ENCODE measurements at regions not wholly inside any gene's neighbourhood (a gene's known extent, or its start where the extent isn't known, plus 50 kb on each side); places are given as distances from the start of the nearest gene placed in this dataset.

DNA sequence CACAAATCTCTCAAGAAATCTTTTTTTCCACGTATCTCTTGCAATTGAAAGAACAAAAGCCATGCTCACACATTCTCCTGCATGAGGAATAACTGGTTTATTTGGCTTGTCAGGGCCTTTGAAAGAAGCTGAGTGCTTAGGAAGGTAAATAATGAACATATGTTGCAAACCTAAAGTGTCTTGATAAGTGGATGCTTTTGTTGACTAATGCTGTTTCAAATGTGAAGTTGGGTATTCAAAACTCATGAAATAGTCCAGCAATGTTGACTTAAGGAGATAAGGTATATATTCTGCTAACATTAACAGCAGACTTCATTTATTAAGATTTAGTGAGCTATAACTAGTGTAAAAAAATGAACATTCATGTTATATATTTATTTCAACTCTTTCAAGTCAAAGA is 1792.7 kb upstream of the MIR17HG start:
- DNase-seq (ENCODE audit: low read depth, low spot score) (no peak), ATAC-seq (no peak)
- H4K20me1 ChIP-seq (ENCODE audit: insufficient read depth), result no peaks in the 10 kb centered on the region
- TF ChIP-seq CEBPB (IDR thresholded peaks at IDR 0.05; ENCODE audit: low read depth) (no peak), EGR1 (IDR thresholded peaks at IDR 0.05; ENCODE audit: low read depth) (no peak), ZNF274 (IDR thresholded peaks at IDR 0.05; ENCODE audit: low read depth, low read length) (no peak), ZFX (IDR thresholded peaks at IDR 0.05) (no peak), SP1 (IDR thresholded peaks at IDR 0.05; ENCODE audit: low read depth) (no peak), EZH2phosphoT487 (IDR thresholded peaks at IDR 0.05; ENCODE audit: borderline replicate concordance) (no peak), CBX3 (IDR thresholded peaks at IDR 0.05; ENCODE audit: low read depth) (no peak), POLR2AphosphoS5 (IDR thresholded peaks at IDR 0.05; ENCODE audit: low read depth, low read length) (no peak), YY1 (IDR thresholded peaks at IDR 0.05; ENCODE audit: extremely low read depth, insufficient replicate concordance, low read depth, low read length) (no peak), RAD21 (IDR thresholded peaks at IDR 0.05; ENCODE audit: low read depth) (no peak)
- TF ChIP-seq, protein P1, sequence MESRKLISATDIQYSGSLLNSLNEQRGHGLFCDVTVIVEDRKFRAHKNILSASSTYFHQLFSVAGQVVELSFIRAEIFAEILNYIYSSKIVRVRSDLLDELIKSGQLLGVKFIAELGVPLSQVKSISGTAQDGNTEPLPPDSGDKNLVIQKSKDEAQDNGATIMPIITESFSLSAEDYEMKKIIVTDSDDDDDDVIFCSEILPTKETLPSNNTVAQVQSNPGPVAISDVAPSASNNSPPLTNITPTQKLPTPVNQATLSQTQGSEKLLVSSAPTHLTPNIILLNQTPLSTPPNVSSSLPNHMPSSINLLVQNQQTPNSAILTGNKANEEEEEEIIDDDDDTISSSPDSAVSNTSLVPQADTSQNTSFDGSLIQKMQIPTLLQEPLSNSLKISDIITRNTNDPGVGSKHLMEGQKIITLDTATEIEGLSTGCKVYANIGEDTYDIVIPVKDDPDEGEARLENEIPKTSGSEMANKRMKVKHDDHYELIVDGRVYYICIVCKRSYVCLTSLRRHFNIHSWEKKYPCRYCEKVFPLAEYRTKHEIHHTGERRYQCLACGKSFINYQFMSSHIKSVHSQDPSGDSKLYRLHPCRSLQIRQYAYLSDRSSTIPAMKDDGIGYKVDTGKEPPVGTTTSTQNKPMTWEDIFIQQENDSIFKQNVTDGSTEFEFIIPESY (IDR thresholded peaks at IDR 0.05; ENCODE audit: extremely low read depth, insufficient replicate concordance, low read length), result no peak
- RAD21 ChIA-PET (ENCODE audit: low non-redundant PET in 1 of 2, low total read pairs in 2 of 2, uncharacterized antibody in 2 of 2, unreplicated experiment in 2 of 2), result no interaction called here
- H3K9ac ChIP-seq (ENCODE audit: low read length), result no peak overlapping the region
- no peak overlapping the region for H3K27ac ChIP-seq (ENCODE audit: low read depth, low read length)
- H3K4me3 ChIP-seq (replicated peaks in 1 of 2; ENCODE audit: low read depth in 1 of 2, low read length in 2 of 2), result no peak overlapping the region
- H3K79me2 ChIP-seq (ENCODE audit: insufficient read depth, low read length), result no peaks in the 10 kb centered on the region
- intact Hi-C loops (cut with micrococcal nuclease), result no loop called here
- POLR2A ChIA-PET, result no interaction called here
- no peak overlapping the region for H3K4me2 ChIP-seq (ENCODE audit: low read length)
- H3K36me3 ChIP-seq (ENCODE audit: control insufficient read depth in 1 of 2, insufficient read depth in 2 of 2, low read length in 2 of 2), result no peaks in the 10 kb centered on the region
- H3K27me3 ChIP-seq (ENCODE audit: insufficient read depth, low read length), result no peaks in the 10 kb centered on the region
- peaks cover 0 to 3% of the 10 kb centered on the region in 2 experiments; a peak in 1 of 4 replicates for H3K9me3 ChIP-seq (ENCODE audit: control insufficient read depth in 1 of 2, insufficient read depth in 1 of 2, low read depth in 1 of 2, low read length in 2 of 2)
- no peak overlapping the region for H2AFZ ChIP-seq (ENCODE audit: low read depth, low read length, poor library complexity, severe bottlenecking)
- CTCF ChIA-PET, result no interaction called here
- no peaks in the 10 kb centered on the region for H3K4me1 ChIP-seq (ENCODE audit: control insufficient read depth in 1 of 2, insufficient read depth in 2 of 2, low read length in 2 of 2)
- H3K9me2 ChIP-seq (ENCODE audit: insufficient read depth), result no peaks in the 10 kb centered on the region
- no TSS peak for BruUV-seq (replicated peaks)

All from HCT116 (cell line).